ENCODE measurements at regions not wholly inside any gene's neighbourhood (a gene's known extent, or its start where the extent isn't known, plus 50 kb on each side); places are given as distances from the start of the nearest gene placed in this dataset.

- no peak for TF ChIP-seq CTCF (IDR thresholded peaks at IDR 0.05)
- no peak for TF ChIP-seq POLR2A (IDR thresholded peaks at IDR 0.05)
These were observed 469.4 kb downstream of the CCER1 start for GRCh38 chr12:90485560-90485959.

Data from gastroesophageal sphincter (tissue), 3 donors.